HG03571 (cell line): ENCODE measurements at regions not wholly inside any gene's neighbourhood (a gene's known extent, or its start where the extent isn't known, plus 50 kb on each side); places are given as distances from the start of the nearest gene placed in this dataset.
"Not testable (repeated sequence)": the region's sequence is repeated elsewhere in the genome, so short reads cannot be mapped to it uniquely, and the experiment has no call there.

Source experiments
- ATAC-seq: cut with Tn5 transposase; IDR thresholded peaks from one replicate; pipeline ENCODE4 v1.9.1; 2021; ENCODE audit not compliant: unreplicated experiment

DNA sequence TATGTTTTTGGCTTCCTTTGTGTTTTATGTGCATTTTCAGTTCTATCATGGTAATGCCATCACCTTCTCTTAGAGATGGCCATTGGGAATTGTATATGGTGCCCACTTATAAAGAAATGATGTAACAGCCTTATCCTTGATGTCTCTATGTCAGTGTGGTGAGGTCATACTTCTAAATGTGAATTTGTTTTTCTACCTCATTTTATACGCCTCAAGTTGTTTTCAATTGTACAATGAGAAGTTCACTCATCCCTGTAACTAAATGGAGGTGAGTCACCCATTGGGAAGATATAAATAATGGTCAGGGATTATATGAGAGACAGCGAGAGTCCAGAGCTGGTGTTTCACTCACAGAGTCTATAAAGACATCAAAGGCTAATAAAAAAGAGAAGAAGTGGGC is 402.4 kb downstream of the AGTPBP1 start:
- no peak for ATAC-seq

DNA sequence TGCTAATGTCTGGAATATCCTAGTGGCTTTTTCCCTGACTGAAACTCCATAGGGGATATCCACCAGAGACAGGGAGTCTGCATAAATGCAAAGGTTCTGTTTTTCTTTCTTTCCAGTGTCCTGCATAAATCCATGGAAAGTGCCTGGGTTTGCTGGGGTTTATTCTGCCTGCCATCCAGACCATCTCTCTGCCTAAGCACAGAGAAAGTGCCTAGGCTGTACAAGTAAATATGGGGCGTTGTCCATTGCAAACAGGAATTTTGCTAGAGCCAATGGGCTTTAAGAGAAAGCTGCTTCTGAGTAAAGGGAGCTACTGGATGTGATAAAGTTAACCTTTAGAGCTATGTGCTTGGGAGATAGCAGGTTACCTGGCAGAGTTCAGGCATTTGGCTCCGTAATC is 407.5 kb downstream of the AGTPBP1 start:
- no peak for ATAC-seq

DNA sequence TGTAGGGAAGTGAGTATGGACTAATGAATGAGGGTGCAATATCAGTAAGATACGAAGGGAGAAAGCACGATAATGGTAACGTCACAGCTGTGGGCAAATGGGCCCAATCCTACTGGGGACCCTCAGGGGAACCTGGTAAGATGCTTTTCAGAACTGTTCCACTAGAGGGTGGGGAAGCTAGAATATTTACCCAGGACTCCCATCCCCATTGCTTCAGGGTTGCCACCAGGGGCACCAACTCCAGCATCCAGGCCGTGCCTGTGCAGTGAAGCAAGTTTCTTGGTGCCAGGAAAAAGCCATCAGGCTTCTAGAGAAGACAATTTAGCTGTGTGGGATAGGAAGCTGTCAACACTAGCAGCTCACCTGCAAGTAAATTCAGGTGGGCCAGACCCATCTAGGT is 409.3 kb downstream of the AGTPBP1 start:
- no peak for ATAC-seq

DNA sequence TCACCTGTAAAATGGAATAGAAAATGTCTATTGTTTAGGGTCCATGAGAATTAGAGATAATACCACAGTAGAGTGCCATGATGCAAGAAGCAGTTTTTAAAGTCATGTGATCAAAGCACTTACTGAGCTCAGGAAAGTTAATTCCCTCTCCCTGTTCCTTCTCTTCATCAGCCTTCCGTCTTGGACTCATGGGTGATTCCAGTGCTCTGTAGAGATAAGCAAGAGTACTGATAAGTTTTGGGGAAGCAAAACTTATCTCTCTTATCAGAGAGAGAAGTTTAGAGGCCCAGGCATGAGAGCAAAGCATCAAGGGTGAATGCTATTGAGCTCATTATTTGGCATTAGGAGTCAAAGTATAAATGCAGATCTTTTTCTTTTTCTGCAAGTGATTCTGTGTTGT is 410.1 kb downstream of the AGTPBP1 start:
- no peak for ATAC-seq

DNA sequence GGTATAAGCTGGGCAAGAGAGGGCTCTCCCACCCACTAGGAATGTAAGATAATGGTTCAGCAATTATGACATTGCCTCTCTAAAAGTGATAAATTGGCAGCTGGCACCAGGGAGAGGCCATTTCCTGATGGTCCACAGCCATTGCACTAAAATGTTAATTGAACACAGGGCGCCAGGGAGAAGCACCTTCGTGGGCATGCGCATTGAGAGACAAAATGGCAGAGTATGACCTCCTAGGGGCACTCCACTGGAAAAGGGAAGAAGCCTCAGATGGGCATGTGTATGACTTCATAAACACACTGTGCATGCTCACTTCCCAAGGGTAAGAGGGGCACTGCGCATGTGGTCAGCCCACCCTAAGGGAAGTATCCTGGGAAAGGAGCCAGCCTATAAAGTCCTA is 419.2 kb downstream of the AGTPBP1 start:
- no peak for ATAC-seq

DNA sequence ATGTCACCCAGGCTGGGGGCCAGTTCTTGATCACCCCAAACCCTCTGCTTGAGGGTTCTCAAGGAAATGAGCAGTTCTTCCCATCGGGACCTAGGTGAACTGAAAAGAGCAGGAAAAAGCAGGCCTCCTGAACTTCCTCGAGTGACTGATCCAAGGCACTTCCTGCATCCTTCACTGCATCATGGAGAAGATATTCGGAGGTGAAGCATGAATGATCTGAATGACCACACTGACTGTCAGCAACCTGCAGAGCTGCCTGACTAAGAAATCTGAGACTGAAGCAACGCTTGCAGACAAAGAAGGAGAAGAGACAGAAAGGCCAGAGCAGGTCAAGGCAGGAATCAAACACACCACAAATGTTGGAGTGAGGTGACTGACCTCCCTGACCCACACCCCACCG is 420.2 kb downstream of the AGTPBP1 start:
- no peak for ATAC-seq

DNA sequence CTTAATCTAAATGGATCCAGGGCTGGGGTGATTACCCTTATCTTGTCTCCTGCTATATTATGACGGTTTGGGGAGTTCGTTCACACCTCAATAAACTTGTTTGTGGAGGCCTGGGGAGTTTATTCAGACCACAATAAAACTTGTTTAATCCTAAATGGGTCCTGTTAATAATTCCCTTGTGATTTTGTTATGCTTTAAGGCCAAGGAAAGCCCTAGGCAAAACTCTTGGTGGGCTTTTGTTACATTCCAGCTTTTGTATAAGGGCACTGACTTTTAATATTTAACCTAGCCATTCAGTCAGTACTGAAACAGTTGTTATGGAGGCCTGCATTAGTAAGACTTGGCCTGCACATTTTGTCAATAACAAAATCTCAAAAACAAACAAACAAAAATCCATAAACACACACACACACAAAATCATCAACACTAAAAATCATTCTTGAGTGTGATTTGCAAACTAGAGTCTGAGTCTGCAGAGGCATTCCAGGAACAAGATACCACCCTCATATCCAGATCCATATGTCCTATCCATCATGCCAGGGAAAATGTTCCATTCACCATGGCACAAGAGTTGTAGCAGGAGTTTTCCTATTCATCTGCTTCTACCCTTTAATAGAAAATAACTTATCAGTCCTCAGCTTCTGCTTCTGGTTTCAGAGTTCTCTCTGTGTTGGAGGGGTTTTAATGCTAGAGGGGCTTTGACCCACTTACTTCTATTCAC is 421.7 kb downstream of the AGTPBP1 start:
- ATAC-seq = no peak

DNA sequence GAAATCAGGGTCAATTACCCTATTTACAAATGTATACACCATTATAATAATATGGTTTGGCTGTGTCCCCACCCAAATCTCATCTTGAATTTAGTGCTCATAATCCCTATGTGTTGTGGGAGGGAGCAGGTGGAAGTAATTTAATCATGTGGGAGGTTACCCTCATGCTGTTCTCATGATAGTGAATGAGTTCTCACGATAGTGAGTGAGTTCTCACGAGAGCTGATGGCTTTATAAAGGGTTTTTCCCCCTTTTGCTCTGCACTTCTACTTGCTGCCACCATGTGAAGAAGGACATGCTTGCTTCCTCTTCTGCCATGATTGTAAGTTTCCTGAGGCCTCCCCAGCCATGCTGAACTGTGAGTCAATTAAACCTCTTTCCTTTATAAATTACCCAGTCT is 426.2 kb downstream of the AGTPBP1 start:
- ATAC-seq = not testable (repeated sequence)

DNA sequence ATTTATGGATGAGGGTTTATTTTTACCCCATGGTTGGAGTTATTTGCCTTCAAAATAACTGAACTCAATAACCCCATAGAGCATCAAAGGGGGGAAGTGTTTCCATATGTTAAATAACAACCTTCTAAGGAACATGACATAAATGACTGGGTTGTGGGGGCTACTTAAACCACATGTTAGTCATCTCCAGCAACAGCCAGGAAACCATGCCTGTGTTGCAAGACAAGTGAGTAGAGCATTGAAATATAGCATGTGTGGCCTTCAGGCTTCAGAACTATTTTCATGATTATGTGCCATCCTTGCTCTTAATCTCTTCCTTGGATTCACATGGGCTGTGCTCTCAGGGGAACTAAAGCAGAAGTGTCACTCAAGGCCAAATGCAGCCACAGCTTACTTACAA is 431.2 kb downstream of the AGTPBP1 start:
- no peak for ATAC-seq

DNA sequence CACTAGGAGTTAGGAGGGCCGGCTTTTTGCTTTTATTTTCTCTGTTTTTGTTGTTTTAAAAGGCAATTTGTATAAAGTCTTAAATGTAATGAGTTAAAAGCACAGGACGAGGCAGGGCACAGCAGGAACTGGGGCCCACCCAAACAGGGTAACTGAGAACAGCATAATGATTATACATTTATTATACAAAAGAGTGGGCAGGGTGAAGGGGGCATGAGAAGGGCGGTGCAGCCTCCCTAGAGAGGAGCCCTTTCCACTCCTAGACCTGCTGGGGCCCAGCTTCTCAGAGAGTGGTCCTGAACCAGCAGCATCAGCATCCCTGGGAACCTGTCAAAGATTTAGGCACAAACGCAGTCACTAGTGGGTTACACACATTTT is 438.0 kb downstream of the AGTPBP1 start:
- no peak for ATAC-seq

DNA sequence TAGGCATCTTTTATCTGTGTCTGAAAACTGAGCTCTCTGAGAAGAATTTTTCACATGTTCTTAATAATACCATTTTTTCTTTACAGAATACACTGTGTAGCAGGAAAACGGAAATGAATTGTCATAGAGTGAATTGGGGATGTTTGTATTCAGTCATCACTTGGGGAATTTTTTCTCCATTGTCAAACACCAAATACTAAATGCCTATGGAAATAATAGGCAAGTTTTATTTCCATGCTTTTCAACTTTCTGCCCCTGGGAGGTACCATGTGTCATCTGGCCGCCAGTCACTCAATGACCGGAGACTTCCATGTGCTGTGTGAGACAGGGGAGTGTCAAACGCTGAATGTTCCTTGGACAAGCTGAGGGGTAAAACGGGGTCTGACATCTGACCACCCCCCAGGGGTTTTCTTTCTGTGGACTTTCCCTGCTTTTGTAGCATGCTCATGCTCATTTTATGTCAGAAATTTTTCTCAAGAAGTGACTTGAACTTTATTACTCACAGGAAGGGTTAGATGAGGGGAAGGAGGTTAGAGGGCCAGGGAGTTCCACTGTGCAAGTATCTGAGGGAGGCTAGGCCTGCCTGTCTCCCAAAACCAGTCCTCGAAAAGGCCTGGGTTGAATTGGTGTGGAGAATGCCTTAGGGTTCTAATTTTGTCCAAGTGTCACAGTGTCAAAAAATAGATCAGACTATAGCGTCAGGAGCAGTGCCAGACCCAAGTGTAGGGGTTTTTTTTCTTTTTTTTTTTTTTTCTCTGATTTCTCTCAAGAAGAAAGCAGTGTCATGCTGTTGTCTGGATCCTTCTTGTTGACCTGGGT is 438.6 kb downstream of the AGTPBP1 start:
- no peak for ATAC-seq

DNA sequence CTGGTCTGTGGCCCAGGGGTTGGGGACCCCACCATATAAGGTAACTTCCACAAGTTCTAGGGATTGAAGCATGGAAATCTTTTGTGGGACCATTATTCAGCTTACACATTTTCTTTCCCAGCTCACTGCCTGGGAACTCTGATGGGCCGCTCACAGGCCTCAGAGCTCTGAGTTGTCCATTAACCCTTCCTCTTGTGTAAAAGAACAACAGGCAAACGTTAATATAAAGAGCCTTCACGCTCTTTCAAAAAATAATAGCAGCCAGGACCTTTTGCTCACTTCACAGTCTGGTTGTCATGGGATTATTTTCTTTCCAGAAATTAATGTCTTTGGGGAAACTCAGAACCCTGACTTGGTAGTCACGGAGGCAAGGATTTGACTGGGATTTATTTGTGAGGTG is 443.3 kb downstream of the AGTPBP1 start:
- ATAC-seq = no peak

DNA sequence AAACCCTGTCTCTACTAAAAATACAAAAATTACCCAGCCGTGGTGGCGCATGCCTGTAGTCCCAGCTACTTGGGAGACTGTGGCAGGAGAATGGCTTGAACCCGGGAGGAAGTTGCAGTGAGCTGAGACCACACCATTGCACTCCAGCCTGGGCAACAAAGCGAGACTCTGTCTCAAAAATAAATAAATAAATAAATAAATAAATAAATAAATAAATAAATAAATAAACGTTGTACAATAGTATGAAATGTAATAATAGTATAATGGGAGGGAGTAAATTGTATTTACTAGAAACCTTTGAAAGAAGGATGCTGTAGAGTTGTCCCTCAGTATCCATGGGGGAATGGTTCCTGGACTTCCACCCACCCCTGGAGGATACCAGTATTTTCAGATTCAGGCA is 446.5 kb downstream of the AGTPBP1 start:
- ATAC-seq = not testable (repeated sequence)

DNA sequence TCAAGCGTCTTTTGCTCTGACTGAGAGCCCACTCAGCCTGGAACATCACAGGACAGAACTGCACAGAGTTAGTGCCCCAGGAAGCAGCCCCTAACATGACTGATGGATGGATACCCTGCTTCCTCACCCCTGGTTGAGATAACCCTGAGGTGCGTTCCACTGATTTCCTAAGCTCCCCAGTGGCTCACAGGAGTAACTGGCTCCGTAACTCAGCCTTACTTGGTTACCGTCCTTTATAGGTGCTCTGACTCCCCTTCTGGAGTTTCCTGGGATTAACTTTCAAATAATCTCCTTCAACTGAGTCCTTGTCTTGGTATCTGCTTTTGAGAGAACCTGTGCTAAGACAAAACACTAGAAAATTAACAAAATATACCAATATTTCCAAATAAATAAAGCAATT is 449.5 kb downstream of the AGTPBP1 start:
- no peak for ATAC-seq

DNA sequence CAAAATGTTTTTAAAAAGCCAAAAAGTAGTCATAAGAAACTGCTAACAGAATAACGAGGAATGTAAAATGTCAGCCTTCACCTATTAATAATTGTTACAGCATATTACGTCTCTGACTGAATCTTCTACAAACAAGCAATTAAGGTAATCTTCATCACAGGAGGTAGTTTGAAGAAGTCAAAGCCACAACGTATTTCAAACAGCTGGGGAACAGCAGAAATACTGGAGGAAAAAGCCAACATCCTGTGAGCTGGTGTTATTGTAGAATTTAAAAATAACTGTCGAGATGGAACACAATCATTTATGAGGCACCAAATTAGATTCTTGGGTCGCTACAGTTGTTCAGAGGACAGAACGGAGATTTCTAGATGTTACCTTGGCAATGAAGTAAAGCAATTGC is 450.5 kb downstream of the AGTPBP1 start:
- no peak for ATAC-seq

DNA sequence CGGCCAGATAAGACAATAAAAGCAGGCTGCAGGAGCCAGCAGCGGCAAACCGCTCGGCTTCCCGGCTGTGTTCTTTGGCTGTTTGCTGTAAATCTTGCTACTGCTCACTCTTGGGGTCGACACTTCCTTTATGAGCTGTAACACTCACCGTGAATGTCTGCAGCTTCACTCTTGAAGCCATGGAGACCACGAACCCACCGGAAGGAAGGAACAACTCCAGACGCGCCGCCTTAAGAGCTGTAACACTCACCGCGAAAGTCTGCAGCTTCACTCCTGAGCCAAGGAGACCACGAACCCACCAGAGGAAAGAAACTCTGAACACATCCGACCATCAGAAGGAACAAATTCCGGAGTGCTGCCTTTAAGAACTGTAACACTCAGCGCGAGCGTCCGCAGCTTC is 451.7 kb downstream of the AGTPBP1 start:
- ATAC-seq = no peak

DNA sequence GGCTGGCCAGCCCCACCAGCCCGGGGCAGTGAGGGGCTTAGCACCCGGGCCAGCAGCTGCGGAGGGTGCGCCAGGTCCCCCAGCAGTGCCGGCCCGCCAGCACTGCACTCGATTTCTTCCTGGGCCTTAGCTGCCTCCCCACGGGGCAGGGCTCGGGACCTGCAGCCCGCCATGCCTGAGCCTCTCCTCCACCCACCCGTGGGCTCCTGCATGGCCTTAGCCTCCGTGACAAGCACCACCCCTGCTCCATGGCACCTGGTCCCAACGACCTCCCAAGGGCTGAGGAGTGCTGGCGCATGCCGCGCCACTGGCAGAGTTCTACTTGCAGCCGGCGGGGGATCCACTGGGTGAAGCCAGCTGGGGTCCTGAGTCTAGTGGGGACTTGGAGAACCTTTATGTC is 452.6 kb downstream of the AGTPBP1 start:
- no peak for ATAC-seq

DNA sequence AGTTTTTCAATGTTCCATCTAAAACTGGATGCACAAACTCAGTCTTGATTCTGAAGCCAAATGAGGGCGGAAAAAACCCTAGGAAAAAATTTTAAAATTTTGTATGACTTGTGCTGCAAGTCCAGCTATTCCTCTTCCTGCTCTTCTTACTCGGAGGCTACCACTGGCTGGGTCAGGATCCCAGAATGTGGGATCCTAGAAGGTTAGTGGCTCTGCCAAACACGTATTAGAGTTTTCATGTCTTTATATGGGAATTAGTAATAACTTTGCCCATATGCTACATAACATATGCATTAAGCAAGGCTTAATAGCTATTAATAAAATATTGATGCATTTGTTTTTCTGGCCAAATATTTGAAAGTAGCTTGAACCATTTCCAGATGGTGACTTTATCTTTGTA is 458.3 kb downstream of the AGTPBP1 start:
- ATAC-seq = no peak

DNA sequence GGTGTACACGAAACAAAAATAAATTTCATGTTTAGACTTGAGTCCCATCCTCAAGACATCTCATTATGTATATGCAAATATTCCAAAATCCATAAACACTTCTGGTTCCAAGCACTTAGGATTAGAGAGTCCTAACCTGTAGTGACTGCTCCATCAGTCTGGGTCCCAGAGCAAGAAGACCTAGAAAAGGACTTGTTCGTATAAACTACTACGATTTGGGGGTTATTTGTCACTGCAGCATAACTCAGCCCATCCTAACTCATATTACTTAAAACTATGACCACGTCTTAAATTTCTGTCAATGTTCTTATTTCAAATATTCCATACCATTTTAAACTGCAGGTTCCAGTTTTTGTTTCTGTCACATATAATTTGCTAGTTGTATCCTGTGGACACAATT is 463.0 kb downstream of the AGTPBP1 start:
- ATAC-seq = no peak

DNA sequence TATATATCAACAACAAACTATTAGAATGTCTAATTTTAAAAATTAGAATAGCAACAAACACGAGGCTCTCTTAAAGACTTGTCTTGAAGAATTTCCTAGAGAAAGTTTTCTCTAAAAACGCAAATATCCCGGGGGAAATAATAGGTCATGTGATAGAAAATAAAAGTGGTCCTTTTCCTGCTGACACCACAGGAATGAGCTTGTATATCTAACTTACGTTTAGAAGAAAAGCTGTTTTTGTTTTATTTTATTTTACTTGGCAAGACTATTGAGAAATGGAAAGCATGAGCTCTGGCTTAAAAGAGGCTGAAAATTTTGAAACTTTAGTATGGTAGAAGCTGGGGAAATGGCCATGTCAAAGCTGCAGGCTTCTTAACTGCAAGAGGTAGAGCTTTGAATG is 465.0 kb downstream of the AGTPBP1 start:
- ATAC-seq = no peak

DNA sequence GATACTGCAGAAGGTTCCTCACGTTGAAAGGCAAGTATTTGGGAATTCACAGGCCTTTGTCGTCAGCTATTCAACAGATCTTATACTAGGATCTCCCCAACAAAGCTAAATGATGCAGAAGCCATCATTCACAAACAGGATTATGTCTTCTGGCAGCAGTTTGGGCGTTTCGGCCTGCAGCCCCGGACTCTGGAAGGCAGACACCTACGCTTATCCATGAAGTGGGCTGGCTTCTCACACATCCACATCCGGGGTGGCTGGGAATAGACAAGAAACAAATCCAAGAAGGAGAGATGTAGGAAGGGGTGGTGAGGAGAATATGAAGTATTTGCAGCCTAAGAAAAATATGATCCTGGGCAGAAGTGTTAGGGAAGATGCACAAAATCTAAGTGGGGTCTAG is 471.9 kb downstream of the AGTPBP1 start:
- no peak for ATAC-seq

DNA sequence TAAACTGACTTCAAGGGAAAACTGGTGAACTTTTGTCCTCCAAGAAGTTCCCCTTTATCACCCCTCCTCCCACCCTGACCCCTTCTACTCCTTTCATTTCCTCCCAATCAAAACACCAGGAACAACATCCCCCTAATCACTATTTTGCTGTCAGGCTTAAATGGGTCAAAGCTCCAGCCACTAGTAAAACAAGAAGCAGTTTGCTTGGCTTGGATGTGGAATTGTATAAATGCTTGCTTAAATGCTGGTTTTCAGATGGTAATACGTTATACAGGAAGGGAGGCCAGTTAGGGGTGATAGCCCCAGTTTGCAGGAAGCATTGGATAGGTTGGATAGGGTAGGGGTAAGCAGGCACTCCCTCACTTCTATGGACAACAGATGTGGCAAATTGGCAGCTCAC is 473.6 kb downstream of the AGTPBP1 start:
- no peak for ATAC-seq

DNA sequence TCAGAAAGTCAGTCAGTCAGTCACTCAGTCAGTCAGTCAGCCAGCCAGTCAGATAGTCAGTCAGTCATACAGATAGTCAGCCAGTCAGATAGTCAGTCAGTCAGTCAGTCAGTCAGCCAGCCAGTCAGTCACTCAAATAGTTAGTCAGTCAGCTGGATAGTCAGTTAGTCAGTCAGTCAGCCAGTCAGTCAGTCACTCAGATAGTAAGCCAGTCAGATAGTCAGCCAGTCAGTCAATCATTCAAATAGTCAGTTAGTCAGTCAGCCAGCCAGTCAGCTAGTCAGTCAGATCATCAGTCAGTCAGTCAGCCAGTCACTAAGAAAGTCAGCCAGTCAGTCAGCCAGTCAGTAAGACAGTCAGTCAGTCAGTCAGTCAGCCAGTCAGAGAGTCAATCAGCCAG is 477.1 kb downstream of the AGTPBP1 start:
- ATAC-seq = no peak
